WTC11 (cell line): ENCODE measurements at regions not wholly inside any gene's neighbourhood (a gene's known extent, or its start where the extent isn't known, plus 50 kb on each side); places are given as distances from the start of the nearest gene placed in this dataset.

Experiments used
- ATAC-seq: fragments of 200-7000 bp; cut with Tn5 transposase; 2 replicates; pipeline ENCODE4 v1.10.0; 2021; ENCODE audit warnings: mild to moderate bottlenecking, moderate library complexity
- CTCF ChIA-PET: fragments of 300-600 bp; sonication (Branson Sonifier 250); formaldehyde crosslinking; loops from one replicate; lab custom pipeline; 2021; ENCODE audit warnings: antibody characterized with exemption; lab: Charles Lee
- POLR2A ChIA-PET: fragments of 350-600 bp; sonication (Branson Sonifier 250); formaldehyde crosslinking; loops from one replicate; lab custom pipeline; 2021; ENCODE audit warnings: antibody characterized with exemption; lab: Charles Lee
- DNase-seq: peaks from one replicate; pipeline ENCODE4 v3.0.0; 2021; ENCODE audit warnings: low spot score
- H3K27ac Mint-ChIP-seq: 2 replicates; pipeline ENCODE4 v1.8.0; 2021; ENCODE audit warnings: mixed read lengths
- H3K27me3 Mint-ChIP-seq: 2 replicates; pipeline ENCODE4 v1.8.0; 2021; ENCODE audit warnings: low read depth, mild to moderate bottlenecking, moderate library complexity, mixed read lengths
- H3K36me3 Mint-ChIP-seq: 2 replicates; pipeline ENCODE4 v1.8.0; 2021; ENCODE audit warnings: mixed read lengths
- H3K4me1 Mint-ChIP-seq: 2 replicates; pipeline ENCODE4 v1.8.0; 2022; ENCODE audit warnings: mixed read lengths
- H3K4me3 Mint-ChIP-seq: 2 replicates; pipeline ENCODE4 v1.8.0; 2021; ENCODE audit warnings: mild to moderate bottlenecking, moderate library complexity, mixed read lengths
- H3K9me3 Mint-ChIP-seq: 2 replicates; pipeline ENCODE4 v1.8.0; 2021; ENCODE audit warnings: mixed read lengths
- ATF1 ChIP-seq: sonication (generic); formaldehyde crosslinking; IDR thresholded peaks from 2 replicates; pipeline ENCODE4 v1.8.1; 2023; ENCODE audit warnings: mild to moderate bottlenecking, moderate library complexity, missing genetic modification reagents
- CREM ChIP-seq: sonication (generic); formaldehyde crosslinking; IDR thresholded peaks from 2 replicates; pipeline ENCODE4 v1.8.1; 2022; ENCODE audit warnings: mild to moderate bottlenecking, missing genetic modification reagents, moderate library complexity
- FOXP1 ChIP-seq: sonication (generic); formaldehyde crosslinking; IDR thresholded peaks from 2 replicates; pipeline ENCODE4 v1.8.0; 2022; ENCODE audit warnings: missing genetic modification reagents, mild to moderate bottlenecking, moderate library complexity, borderline replicate concordance
- IRF2 ChIP-seq: sonication (generic); formaldehyde crosslinking; IDR thresholded peaks from 2 replicates; pipeline ENCODE4 v1.8.0; 2022; ENCODE audit warnings: low read depth, missing genetic modification reagents, borderline replicate concordance
- MXD4 ChIP-seq: fragments of 250-450 bp; sonication (Bioruptor Pico); IDR thresholded peaks from 2 replicates; pipeline ENCODE4 v1.8.0; 2021; ENCODE audit warnings: mild to moderate bottlenecking, moderate library complexity, borderline replicate concordance
- OVOL2 ChIP-seq: fragments of 250-450 bp; sonication (Bioruptor Pico); IDR thresholded peaks from 2 replicates; pipeline ENCODE4 v1.9.0; 2021; ENCODE audit warnings: mild to moderate bottlenecking, borderline replicate concordance
- PREB ChIP-seq: sonication (generic); formaldehyde crosslinking; IDR thresholded peaks from 2 replicates; pipeline ENCODE4 v1.8.1; 2022; ENCODE audit warnings: mild to moderate bottlenecking, missing genetic modification reagents, moderate library complexity, borderline replicate concordance
- ZNF121 ChIP-seq: sonication (generic); formaldehyde crosslinking; IDR thresholded peaks from 2 replicates; pipeline ENCODE4 v1.8.0; 2023; ENCODE audit warnings: missing genetic modification reagents
- ZNF138 ChIP-seq: sonication (generic); formaldehyde crosslinking; conservative IDR thresholded peaks from 2 replicates; pipeline ENCODE4 v1.8.1; 2022; ENCODE audit warnings: mild to moderate bottlenecking, moderate library complexity, missing genetic modification reagents
- ZNF232 ChIP-seq: sonication (generic); formaldehyde crosslinking; IDR thresholded peaks from 2 replicates; pipeline ENCODE4 v1.8.0; 2022; ENCODE audit warnings: mild to moderate bottlenecking, missing genetic modification reagents
- ZNF263 ChIP-seq: sonication (generic); formaldehyde crosslinking; IDR thresholded peaks from 2 replicates; pipeline ENCODE4 v1.8.1; 2022; ENCODE audit warnings: low read depth, mild to moderate bottlenecking, moderate library complexity, missing genetic modification reagents
- TF ChIP-seq, protein P1 (sequence below): sonication (generic); formaldehyde crosslinking; IDR thresholded peaks from 2 replicates; pipeline ENCODE4 v1.8.1; 2022; ENCODE audit warnings: low read depth, missing genetic modification reagents, borderline replicate concordance
- TF ChIP-seq, protein P2 (sequence below): sonication (generic); formaldehyde crosslinking; IDR thresholded peaks from 2 replicates; pipeline ENCODE4 v1.8.0; 2023; ENCODE audit warnings: missing genetic modification reagents
- TF ChIP-seq, protein P3 (sequence below): sonication (generic); formaldehyde crosslinking; IDR thresholded peaks from 2 replicates; pipeline ENCODE4 v1.8.1; 2022; ENCODE audit warnings: low read depth, mild to moderate bottlenecking, moderate library complexity, missing genetic modification reagents, borderline replicate concordance
- TF ChIP-seq, protein P4 (sequence below): sonication (generic); formaldehyde crosslinking; IDR thresholded peaks from 2 replicates; pipeline ENCODE4 v1.8.1; 2022; ENCODE audit warnings: mild to moderate bottlenecking, moderate library complexity, missing genetic modification reagents
- TF ChIP-seq, protein P5 (sequence below): fragments of 250-450 bp; sonication (Bioruptor Pico); IDR thresholded peaks from 2 replicates; pipeline ENCODE4 v1.8.0; 2021; ENCODE audit warnings: mild to moderate bottlenecking

GRCh38 chr6:37115236-37115895, 54.6 kb upstream of the PIM1 start:
- H3K9me3 Mint-ChIP-seq: peaks cover 5% of the 10 kb centered on the region
- no peak for DNase-seq
- CTCF ChIA-PET: interaction anchor here (0.7 kb wide), 1 partner anchor 57 kb away, joined by 4 read pairs; no protein-coding TSS in a partner anchor
- POLR2A ChIA-PET: interaction anchor here (0.9 to 1.2 kb wide), 4 partner anchors 8 to 57 kb away, joined by 3 to 7 read pairs (median 4); no protein-coding TSS in a partner anchor
- ATAC-seq: no peak
- peaks cover 59% of the 10 kb centered on the region for H3K36me3 Mint-ChIP-seq
- H3K27ac Mint-ChIP-seq: peak overlapping the region; percentile 60
- TF ChIP-seq PREB (CRISPR knock-in tag) (no peak), ZNF121 (CRISPR knock-in tag) (peak; percentile 56; the same call in 1 of the 2 replicates), MXD4 (CRISPR knock-in tag) (no peak), ZNF263 (CRISPR knock-in tag) (no peak)
- TF ChIP-seq, protein P1, sequence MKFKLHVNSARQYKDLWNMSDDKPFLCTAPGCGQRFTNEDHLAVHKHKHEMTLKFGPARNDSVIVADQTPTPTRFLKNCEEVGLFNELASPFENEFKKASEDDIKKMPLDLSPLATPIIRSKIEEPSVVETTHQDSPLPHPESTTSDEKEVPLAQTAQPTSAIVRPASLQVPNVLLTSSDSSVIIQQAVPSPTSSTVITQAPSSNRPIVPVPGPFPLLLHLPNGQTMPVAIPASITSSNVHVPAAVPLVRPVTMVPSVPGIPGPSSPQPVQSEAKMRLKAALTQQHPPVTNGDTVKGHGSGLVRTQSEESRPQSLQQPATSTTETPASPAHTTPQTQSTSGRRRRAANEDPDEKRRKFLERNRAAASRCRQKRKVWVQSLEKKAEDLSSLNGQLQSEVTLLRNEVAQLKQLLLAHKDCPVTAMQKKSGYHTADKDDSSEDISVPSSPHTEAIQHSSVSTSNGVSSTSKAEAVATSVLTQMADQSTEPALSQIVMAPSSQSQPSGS (CRISPR knock-in tag): no peak
- TF ChIP-seq, protein P2, sequence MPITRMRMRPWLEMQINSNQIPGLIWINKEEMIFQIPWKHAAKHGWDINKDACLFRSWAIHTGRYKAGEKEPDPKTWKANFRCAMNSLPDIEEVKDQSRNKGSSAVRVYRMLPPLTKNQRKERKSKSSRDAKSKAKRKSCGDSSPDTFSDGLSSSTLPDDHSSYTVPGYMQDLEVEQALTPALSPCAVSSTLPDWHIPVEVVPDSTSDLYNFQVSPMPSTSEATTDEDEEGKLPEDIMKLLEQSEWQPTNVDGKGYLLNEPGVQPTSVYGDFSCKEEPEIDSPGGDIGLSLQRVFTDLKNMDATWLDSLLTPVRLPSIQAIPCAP (CRISPR knock-in tag): no peak
- TF ChIP-seq, protein P3, sequence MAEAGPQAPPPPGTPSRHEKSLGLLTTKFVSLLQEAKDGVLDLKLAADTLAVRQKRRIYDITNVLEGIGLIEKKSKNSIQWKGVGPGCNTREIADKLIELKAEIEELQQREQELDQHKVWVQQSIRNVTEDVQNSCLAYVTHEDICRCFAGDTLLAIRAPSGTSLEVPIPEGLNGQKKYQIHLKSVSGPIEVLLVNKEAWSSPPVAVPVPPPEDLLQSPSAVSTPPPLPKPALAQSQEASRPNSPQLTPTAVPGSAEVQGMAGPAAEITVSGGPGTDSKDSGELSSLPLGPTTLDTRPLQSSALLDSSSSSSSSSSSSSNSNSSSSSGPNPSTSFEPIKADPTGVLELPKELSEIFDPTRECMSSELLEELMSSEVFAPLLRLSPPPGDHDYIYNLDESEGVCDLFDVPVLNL (CRISPR knock-in tag): no peak
- H3K4me1 Mint-ChIP-seq: peaks cover 16% of the 10 kb centered on the region
- H3K4me3 Mint-ChIP-seq: no peak overlapping the region
- no peaks in the 10 kb centered on the region for H3K27me3 Mint-ChIP-seq

DNA sequence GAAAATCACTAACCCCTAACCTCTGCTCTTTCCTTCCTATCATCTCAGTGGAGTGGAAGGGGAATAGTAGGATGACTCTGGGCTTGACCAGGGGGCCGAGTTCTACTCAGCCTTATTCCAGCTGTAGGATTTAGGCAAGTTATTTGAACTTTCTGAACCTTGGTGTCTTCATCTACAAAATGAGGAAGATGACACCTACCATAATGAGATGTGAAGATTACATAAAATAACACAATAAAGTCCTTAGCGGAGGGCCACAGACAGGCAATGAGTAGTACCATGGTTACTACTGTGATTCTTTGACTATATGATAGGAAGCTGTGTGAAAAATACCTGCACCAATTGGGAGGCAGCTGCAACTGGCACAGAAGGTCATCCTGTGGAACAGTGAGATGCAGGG, 53.6 kb upstream of the PIM1 start:
- POLR2A ChIA-PET: interaction anchor here (0.6 to 0.9 kb wide), 3 partner anchors 10 to 25 kb away, joined by 3 to 4 read pairs (median 3); no protein-coding TSS in a partner anchor
- Mint-ChIP-seq H3K27me3 (no peaks in the 10 kb centered on the region), H3K9me3 (peaks cover 5% of the 10 kb centered on the region), H3K36me3 (peaks cover 52% of the 10 kb centered on the region), H3K4me3 (no peak overlapping the region), H3K27ac (peak overlapping the region; percentile 85; the same call in 1 of the 2 replicates), H3K4me1 (peaks cover 11% of the 10 kb centered on the region)
- DNase-seq: no peak
- TF ChIP-seq ZNF232 (no peak), ZNF121 (CRISPR knock-in tag) (no peak), OVOL2 (CRISPR knock-in tag) (no peak), ATF1 (CRISPR knock-in tag) (no peak), FOXP1 (CRISPR knock-in tag) (no peak)
- TF ChIP-seq, protein P4, sequence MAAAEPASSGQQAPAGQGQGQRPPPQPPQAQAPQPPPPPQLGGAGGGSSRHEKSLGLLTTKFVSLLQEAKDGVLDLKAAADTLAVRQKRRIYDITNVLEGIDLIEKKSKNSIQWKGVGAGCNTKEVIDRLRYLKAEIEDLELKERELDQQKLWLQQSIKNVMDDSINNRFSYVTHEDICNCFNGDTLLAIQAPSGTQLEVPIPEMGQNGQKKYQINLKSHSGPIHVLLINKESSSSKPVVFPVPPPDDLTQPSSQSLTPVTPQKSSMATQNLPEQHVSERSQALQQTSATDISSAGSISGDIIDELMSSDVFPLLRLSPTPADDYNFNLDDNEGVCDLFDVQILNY (CRISPR knock-in tag): no peak
- TF ChIP-seq, protein P5, sequence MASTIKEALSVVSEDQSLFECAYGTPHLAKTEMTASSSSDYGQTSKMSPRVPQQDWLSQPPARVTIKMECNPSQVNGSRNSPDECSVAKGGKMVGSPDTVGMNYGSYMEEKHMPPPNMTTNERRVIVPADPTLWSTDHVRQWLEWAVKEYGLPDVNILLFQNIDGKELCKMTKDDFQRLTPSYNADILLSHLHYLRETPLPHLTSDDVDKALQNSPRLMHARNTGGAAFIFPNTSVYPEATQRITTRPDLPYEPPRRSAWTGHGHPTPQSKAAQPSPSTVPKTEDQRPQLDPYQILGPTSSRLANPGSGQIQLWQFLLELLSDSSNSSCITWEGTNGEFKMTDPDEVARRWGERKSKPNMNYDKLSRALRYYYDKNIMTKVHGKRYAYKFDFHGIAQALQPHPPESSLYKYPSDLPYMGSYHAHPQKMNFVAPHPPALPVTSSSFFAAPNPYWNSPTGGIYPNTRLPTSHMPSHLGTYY: no peak
- ATAC-seq: no peak
- CTCF ChIA-PET: no interaction called here

DNA sequence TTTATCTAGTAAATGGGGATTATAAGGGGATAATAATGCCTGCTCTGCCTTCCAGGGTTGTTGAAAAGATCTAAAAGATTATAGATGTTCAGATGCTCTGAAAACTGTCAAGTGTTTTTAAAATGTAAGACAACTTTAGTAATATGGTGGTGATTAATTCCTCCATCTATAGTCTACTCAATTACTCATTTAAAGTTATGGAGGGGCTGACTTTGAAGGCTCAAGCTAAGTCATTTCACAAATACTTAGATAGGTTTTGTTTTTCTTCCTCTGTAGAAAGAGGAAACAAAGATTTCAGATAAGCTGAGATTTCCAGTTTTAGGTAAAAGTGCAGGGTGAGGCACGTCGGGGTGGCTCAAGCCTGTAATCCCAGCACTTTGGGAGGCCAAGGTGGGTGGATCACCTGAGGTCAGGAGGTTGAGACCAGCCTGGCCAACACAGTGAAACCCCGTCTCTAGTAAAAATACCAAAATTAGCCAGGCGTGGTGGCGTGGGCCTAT, 50.5 kb upstream of the PIM1 start:
- H3K27me3 Mint-ChIP-seq: no peaks in the 10 kb centered on the region
- H3K4me1 Mint-ChIP-seq: peaks cover 38% of the 10 kb centered on the region
- peaks cover 5% of the 10 kb centered on the region for H3K9me3 Mint-ChIP-seq
- ATAC-seq (no peak), DNase-seq (no peak)
- POLR2A ChIA-PET: interaction anchor here (0.7 kb wide), 1 partner anchor 103 kb away, joined by 4 read pairs; no protein-coding TSS in a partner anchor
- H3K4me3 Mint-ChIP-seq: no peak overlapping the region
- H3K27ac Mint-ChIP-seq: peak overlapping the region; percentile 69
- peaks cover 43% of the 10 kb centered on the region for H3K36me3 Mint-ChIP-seq
- no peak for TF ChIP-seq ZNF138 (CRISPR knock-in tag)
- TF ChIP-seq, protein P5: no peak
- TF ChIP-seq CREM (CRISPR knock-in tag): no peak
- no peak for TF ChIP-seq IRF2 (CRISPR knock-in tag)
- CTCF ChIA-PET: no interaction called here
